Gastrocnemius medialis (tissue), 4 donors: ENCODE measurements at regions not wholly inside any gene's neighbourhood (a gene's known extent, or its start where the extent isn't known, plus 50 kb on each side); places are given as distances from the start of the nearest gene placed in this dataset.

Experiments used
- CTCF ChIP-seq, 5 experiments: fragments of 450-650 bp in 3 of 5; fragments of 200-600 bp in 2 of 5; sonication (generic) in 2 of 5; IDR thresholded peaks in 4 of 5; conservative IDR thresholded peaks in 1 of 5; 1 replicate in 4 of 5; 2 replicates in 1 of 5; pipeline ENCODE4 v1.5.1; 2016 to 2019; ENCODE audit warnings: antibody characterized with exemption in 5 of 5, mild to moderate bottlenecking in 3 of 5, moderate library complexity in 3 of 5
- POLR2A ChIP-seq, 2 donors: fragments of 450-650 bp; IDR thresholded peaks; one replicate each; pipeline ENCODE4 v1.6.1; 2017; ENCODE audit warnings: antibody characterized with exemption in 2 of 2, mild to moderate bottlenecking in 2 of 2, moderate library complexity in 2 of 2

GRCh38 chrX:25897758-25898157, 240.4 kb upstream of the MAGEB18 start:
- TF ChIP-seq CTCF (IDR thresholded peaks at IDR 0.05 in 4 of 5, conservative IDR thresholded peaks at IDR 0.05 in 1 of 5), result no peak
- no peak for TF ChIP-seq POLR2A (IDR thresholded peaks at IDR 0.05)
